ENCODE measurements at regions not wholly inside any gene's neighbourhood (a gene's known extent, or its start where the extent isn't known, plus 50 kb on each side); places are given as distances from the start of the nearest gene placed in this dataset.

DNA sequence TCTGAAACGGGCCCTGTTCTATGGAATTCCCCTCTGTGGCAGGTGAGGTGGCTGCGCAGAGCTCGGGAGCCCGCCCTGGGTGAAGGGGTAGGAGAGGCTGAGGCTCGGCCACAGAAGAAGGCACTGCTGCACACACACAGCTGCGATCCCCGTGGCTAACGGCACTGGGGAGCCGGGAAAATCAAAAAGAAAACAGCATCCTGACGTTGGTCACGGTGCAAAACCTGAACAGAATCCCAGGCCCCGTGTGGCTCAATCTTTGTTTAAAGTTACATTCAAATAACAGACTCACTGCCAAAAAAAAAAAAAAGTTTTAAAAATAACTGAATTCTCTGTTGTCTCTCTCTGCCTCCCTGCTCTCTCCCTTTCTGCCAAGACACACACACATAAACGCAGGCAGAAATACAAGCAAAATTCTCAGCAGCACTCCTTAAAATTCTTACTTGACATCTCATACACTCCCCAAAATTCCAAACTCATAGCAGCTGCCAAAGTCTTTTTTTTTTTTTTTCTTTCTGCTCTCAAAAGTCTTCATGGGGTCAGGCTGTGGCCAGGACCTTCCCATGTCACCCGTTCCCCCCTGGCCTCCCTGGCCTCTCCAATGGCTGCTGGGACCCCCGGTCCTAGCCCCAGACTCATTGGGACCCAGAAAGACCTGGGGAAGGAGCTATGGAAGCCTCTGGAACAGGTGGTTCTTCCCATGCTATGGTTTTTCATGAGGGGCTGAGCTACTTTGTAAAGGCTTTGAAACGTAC is 248.8 kb downstream of the TTLL2 start:
- Mint-ChIP-seq H3K9me3 (no peaks in the 10 kb centered on the region), H3K27ac (no peak overlapping the region), H3K36me3 (ENCODE audit: low read depth) (no peaks in the 10 kb centered on the region), H3K4me1 (no peaks in the 10 kb centered on the region), H3K27me3 (peaks cover 2% of the 10 kb centered on the region), H3K4me3 (no peak overlapping the region)
- ATAC-seq = no peak
- DNase-seq = no peak

DNA sequence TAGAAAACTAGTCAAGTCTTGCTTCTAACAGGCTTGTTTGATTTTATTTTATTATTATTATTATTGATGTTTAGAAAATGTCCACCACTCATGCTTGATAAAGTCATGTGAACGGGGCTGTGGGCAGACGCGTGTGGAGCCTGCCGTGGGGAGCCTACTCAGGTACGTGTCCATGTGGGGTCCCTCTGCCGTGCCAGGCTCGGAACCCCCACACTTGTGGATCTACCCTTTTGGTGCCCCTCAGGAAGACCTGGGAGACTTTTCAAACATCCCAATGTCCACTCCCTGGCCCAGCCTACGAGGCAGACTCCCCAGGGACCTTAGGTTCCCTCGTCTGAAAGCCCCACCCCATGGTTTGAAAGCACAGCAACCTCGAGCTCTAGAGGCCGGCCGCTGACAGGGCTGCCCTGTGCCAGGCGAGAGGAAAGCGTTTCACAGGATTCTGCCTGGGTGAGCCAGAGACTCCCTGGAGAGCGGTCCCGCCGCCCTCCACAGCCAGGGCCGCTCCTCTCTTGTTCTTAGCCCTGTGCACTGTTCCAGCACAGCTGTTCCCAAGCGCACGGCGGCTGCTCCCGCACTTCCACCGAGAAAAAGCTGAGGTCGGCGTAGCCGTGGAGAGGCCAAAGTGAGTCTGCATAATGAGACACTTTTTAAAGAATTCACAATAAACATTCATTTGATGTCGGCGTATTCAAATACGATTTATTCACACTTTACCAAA is 249.7 kb downstream of the TTLL2 start:
- no peaks in the 10 kb centered on the region for H3K9me3 Mint-ChIP-seq
- no peaks in the 10 kb centered on the region for H3K36me3 Mint-ChIP-seq (ENCODE audit: low read depth)
- peaks cover 6% of the 10 kb centered on the region for H3K27me3 Mint-ChIP-seq
- H3K4me1 Mint-ChIP-seq = no peaks in the 10 kb centered on the region
- no peak for ATAC-seq
- no peak overlapping the region for H3K4me3 Mint-ChIP-seq
- DNase-seq = no peak
- H3K27ac Mint-ChIP-seq = no peak overlapping the region

DNA sequence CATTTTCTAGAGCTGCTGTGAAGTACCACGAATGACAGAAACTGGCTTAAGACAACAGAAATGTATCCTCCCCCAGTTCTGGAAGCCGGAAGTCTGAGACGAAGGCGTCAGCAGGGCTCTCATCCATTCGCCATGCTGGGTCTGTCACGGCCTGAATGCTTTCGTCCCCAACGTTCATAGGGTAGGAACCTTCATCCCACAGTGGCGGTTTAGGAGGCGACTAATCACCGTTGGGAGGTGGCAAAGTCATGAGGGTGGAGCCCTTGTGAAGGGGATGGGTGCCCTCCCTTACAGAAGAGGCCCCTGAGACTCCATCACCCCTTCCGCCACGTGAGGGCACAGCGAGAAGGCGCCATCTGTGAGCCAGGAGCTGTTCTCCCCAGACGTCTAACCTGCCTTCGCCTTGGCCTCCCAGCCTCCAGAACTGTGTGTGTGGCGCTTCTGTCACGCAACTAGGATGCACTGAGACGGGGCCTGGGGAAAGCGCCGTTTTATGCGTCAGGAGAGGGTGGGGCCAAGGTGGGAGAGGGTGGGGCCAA is 250.3 kb downstream of the TTLL2 start:
- DNase-seq (no peak), ATAC-seq (no peak)
- Mint-ChIP-seq H3K4me3 (no peak overlapping the region), H3K27me3 (peaks cover 6% of the 10 kb centered on the region), H3K27ac (no peak overlapping the region), H3K36me3 (ENCODE audit: low read depth) (no peaks in the 10 kb centered on the region), H3K9me3 (no peaks in the 10 kb centered on the region), H3K4me1 (no peaks in the 10 kb centered on the region)

GRCh38 chr6:167576050-167576741 is 250.5 kb upstream of the AFDN start:
- H3K36me3 Mint-ChIP-seq (ENCODE audit: low read depth) = no peaks in the 10 kb centered on the region
- no peak overlapping the region for H3K27ac Mint-ChIP-seq
- peaks cover 6% of the 10 kb centered on the region for H3K27me3 Mint-ChIP-seq

DNA sequence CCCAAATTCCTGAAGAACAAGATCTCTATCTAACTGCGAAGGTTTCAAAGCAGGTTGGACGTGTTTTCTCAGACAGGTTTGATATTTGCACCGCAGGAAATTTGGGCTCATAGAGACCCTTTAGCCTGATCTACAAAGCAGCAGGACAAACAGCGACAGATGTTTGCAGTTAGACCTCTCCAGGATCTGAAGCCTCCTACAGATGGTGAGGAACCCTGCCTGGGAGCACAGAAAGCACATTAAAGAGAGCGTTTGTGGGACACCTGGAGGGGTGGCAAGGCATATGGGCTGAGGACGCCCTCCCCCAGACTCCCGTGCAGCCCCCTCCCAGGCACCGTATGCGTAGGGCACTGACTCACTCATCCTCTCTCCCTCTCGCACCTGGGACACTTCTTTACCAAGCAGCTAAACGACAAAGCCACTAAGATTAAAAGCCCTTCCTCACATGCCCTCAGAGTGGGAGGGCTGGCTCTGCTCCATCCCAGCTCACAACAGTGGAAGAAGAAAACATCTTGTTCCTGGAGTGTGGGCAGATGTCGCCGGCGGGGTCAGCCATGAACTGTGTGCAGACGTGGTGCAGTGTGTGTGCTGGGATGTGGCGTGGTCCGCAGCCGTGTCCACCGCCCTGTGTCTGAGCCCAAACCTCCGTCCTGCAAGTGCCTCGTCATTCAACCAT is 249.7 kb upstream of the AFDN start:
- H3K27ac Mint-ChIP-seq = no peak overlapping the region

More at GRCh38 chr6:167576050-167576741, 250.5 kb upstream of the AFDN start:
- Mint-ChIP-seq H3K4me1 (no peaks in the 10 kb centered on the region), H3K4me3 (no peak overlapping the region), H3K9me3 (no peaks in the 10 kb centered on the region)
- no peak for ATAC-seq
- DNase-seq = no peak

DNA sequence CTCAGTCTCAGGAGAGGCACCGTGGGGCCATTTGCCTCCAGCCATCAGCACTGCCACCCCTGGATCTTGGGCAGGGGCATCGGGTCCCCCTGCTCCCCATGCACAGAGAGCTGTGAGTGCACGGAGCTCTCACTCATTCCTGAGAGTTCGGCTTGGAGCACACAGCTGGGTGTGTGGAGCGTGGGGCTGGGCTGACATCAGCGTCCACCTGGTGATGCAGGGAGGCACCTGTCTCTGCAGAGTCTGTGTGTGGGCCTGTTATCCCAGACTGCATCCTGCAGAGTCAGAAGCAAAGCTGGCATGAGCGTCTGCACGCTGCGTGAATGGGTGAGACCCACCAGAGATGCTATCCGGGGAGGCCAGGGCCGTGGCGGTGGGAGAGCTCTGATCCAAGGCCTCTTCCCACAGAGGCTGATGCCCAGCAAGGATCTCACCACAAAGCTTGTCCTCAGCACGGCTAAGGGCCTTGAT is 248.8 kb upstream of the AFDN start:
- Mint-ChIP-seq H3K36me3 (ENCODE audit: low read depth) (no peaks in the 10 kb centered on the region), H3K4me1 (no peaks in the 10 kb centered on the region), H3K4me3 (no peak overlapping the region), H3K27me3 (peaks cover 6% of the 10 kb centered on the region), H3K27ac (no peak overlapping the region), H3K9me3 (peaks cover 4% of the 10 kb centered on the region)
- ATAC-seq (no peak), DNase-seq (no peak)

More for the DNA sequence above, 249.7 kb upstream of the AFDN start:
- H3K4me1 Mint-ChIP-seq = no peaks in the 10 kb centered on the region
- ATAC-seq = no peak
- no peak overlapping the region for H3K4me3 Mint-ChIP-seq
- DNase-seq = no peak
- H3K9me3 Mint-ChIP-seq = no peaks in the 10 kb centered on the region
- H3K27me3 Mint-ChIP-seq = peaks cover 6% of the 10 kb centered on the region
- no peaks in the 10 kb centered on the region for H3K36me3 Mint-ChIP-seq (ENCODE audit: low read depth)

DNA sequence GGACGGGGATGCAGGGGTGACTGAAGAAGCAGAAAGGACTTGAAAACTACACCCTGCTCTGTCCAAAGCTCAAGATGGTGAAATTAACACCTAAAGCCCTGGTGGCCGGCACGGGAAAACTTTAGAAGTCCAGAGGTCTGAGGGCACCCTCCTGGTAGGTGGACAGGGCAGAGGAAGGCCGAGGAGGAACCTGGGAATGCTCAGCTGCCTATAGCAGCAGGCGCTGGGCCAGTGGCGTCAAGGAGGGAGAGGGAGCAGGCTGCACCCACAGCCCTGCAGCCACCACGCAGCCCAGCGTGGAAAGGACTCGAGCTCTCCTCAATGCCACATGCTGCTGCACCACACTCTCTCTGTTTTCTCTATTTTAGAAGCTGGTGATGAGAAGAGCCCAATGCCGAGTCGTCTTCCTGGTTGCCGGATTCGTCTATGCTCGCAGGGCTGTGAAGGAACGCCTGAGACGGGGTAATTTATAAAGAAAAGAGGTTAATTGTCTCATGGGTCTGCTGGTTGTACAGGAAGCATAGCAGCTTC is 248.3 kb upstream of the AFDN start:
- H3K27me3 Mint-ChIP-seq = peaks cover 6% of the 10 kb centered on the region
- H3K9me3 Mint-ChIP-seq = peaks cover 9% of the 10 kb centered on the region
- H3K27ac Mint-ChIP-seq = no peak overlapping the region
- H3K4me3 Mint-ChIP-seq = no peak overlapping the region
- H3K36me3 Mint-ChIP-seq (ENCODE audit: low read depth) = peaks cover 2% of the 10 kb centered on the region
- DNase-seq = no peak
- ATAC-seq = no peak
- no peaks in the 10 kb centered on the region for H3K4me1 Mint-ChIP-seq

- Mint-ChIP-seq H3K4me3 (no peak overlapping the region), H3K4me1 (no peaks in the 10 kb centered on the region), H3K27me3 (peaks cover 6% of the 10 kb centered on the region), H3K36me3 (ENCODE audit: low read depth) (peaks cover 2% of the 10 kb centered on the region), H3K9me3 (peaks cover 14% of the 10 kb centered on the region), H3K27ac (no peak overlapping the region)
- DNase-seq (no peak), ATAC-seq (no peak)
Observed at GRCh38 chr6:167579806-167580618, 246.7 kb upstream of the AFDN start.

- Mint-ChIP-seq H3K4me3 (no peak overlapping the region), H3K4me1 (no peaks in the 10 kb centered on the region), H3K9me3 (peaks cover 14% of the 10 kb centered on the region), H3K36me3 (ENCODE audit: low read depth) (peaks cover 2% of the 10 kb centered on the region), H3K27ac (no peak overlapping the region), H3K27me3 (peaks cover 6% of the 10 kb centered on the region)
- no peak for ATAC-seq
- DNase-seq = no peak
Observed at GRCh38 chr6:167580619-167580911, 246.1 kb upstream of the AFDN start.

DNA sequence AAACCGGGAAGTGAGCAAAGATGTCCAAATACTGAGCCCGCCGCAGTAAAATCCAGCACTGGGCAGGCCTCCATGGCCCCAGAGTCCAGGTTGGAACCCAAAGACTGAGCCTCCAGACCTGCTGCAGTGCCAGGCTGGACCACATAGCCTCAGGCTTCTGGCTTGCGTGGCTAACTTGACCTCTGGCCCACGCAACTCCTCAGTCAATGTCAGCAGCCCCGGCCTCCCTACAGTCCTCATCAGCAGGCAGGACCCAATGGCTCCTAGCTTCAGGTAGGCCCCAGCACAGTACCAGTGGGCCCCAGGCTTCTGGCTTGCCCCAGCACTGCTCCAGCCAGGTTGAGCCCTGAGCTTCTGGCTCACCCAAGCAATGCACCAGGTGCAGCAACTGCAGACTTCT is 245.1 kb upstream of the AFDN start:
- H3K36me3 Mint-ChIP-seq (ENCODE audit: low read depth) = peaks cover 2% of the 10 kb centered on the region
- no peak for ATAC-seq
- no peak overlapping the region for H3K4me3 Mint-ChIP-seq

DNA sequence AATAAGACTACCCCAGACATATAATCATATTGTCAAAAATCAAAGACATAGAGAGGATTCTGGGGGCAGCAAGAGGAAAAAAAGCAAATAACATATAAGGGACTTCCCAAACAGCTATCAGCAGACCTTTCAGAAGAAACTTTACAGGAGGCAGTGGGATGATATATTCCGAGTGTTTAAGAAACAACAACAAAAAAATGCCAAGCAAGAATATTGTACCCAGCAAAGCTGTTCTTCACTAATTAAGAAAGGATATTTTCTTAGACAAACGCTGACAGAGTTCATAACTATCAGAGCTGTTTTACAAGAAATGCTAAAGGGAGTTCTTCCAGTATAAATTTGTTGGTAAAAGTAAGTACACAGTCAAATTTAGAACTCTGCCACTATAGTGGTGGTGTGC is 243.3 kb upstream of the AFDN start:
- no peak for DNase-seq
- no peak for ATAC-seq
- Mint-ChIP-seq H3K27me3 (peaks cover 8% of the 10 kb centered on the region), H3K4me3 (no peak overlapping the region), H3K4me1 (no peaks in the 10 kb centered on the region), H3K9me3 (peaks cover 14% of the 10 kb centered on the region), H3K36me3 (ENCODE audit: low read depth) (peaks cover 2% of the 10 kb centered on the region), H3K27ac (no peak overlapping the region)

More for the DNA sequence above, 245.1 kb upstream of the AFDN start:
- H3K27ac Mint-ChIP-seq = no peak overlapping the region
- peaks cover 14% of the 10 kb centered on the region for H3K9me3 Mint-ChIP-seq
- H3K27me3 Mint-ChIP-seq = peaks cover 8% of the 10 kb centered on the region
- no peak for DNase-seq
- no peaks in the 10 kb centered on the region for H3K4me1 Mint-ChIP-seq

GRCh38 chr6:167588181-167588919 is 238.4 kb upstream of the AFDN start:
- no peak overlapping the region for H3K27ac Mint-ChIP-seq
- H3K36me3 Mint-ChIP-seq (ENCODE audit: low read depth) = peaks cover 3% of the 10 kb centered on the region
- ATAC-seq (no peak), DNase-seq (no peak)
- H3K27me3 Mint-ChIP-seq = peaks cover 8% of the 10 kb centered on the region
- no peaks in the 10 kb centered on the region for H3K4me1 Mint-ChIP-seq
- peaks cover 14% of the 10 kb centered on the region for H3K9me3 Mint-ChIP-seq
- no peak overlapping the region for H3K4me3 Mint-ChIP-seq

Data from activated naive CD8-positive, alpha-beta T cell treated with anti-CD3 and anti-CD28 coated beads, Interleukin-2, amount 50 U/mL, for 24 hours (primary cell).